HG02970 (cell line): ENCODE measurements at regions not wholly inside any gene's neighbourhood (a gene's known extent, or its start where the extent isn't known, plus 50 kb on each side); places are given as distances from the start of the nearest gene placed in this dataset.

Experiments used
- ATAC-seq: cut with Tn5 transposase; IDR thresholded peaks from one replicate; pipeline ENCODE4 v1.9.1; 2021; ENCODE audit warnings: mild to moderate bottlenecking, moderate library complexity, moderate number of reproducible peaks; ENCODE audit not compliant: unreplicated experiment, low FRiP score

DNA sequence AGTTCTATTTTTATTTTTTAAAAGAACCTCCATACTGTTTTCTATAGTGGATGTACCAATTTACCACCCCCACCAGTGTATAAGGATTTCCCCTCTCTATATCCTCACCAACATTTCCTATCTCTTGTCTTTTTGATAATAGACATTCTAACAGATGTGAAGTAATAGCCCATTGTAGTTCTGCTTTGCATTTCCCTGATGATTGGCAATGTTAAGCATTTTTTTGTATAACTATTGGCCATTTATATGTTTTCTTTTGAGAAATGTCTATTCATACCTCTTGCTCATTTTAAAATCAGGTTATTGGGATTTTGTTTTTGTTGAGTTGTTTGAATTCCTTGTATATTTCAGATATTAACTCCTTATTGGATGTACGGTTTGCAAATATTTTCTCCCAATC, 251.1 kb upstream of the HTR2C start:
- ATAC-seq: no peak

DNA sequence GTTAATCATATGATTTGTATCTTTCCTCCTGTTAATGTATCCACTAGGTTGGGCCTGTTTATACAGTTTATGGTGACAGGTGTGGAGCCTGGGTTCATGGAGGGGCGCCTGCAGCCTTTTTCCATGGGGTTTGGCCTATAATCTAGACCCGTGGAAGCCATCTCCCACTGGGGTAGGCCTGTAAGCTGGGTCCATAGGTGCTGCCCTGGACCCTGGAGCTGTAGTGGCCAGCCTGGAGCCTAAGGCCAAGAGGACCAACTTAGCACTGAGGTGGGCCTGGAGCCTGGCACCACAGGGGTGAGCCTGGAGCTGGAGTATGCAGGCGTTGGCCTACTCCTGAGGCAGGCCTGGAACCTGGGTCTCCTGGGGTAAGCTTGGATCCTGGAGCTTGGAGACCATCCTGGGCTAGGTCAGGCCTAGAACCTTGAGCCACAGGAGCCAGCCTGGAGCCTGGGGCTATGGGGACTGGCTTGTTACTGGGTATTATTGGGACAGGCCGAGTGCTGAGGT, 249.4 kb upstream of the HTR2C start:
- ATAC-seq: no peak

DNA sequence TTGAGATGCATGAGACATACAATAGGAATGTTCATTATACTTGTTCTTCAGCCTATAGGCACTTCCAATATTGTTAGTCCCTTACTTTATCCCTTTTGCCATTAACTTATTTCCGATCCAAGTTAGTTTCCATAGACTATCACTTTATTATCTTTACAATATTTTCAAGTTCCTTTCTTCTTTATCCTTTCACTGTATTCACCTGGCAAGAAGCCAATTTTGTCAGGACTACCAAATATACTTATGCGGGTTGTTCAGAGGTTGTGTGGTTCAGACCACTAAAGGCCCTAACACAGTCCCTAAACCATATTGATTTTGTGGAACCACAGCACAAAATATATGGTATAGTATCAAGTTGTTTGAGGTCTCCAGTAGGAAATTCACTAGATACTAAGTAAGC, 245.0 kb upstream of the HTR2C start:
- ATAC-seq: no peak

DNA sequence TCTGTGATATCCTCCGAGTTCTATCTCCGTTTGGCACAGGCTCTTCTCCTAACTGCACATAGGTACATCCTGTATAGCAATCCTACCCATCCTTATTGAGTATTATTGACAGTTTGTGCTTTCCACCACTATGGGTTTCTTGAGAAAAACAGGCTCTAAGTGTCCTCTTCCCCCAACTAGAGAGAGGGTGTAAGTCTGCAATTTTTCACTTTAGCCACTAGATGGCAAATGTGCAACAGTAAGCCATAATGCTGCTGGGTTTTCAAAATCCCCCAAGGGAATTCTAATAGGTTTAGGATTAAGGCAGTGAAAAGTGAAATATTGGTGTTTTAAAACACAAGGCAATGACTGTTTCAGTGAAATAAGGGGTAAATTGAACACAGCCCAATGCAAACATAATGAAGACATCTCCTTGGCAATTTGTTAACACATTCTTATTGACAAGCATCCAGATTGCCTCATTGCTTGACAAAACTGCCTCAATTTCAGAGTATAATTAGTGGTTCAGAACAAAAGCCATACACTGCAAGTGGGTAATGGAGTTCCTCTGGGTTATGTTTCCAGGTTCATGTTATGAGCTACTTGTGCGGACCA, 239.0 kb upstream of the HTR2C start:
- peak; percentile 81 for ATAC-seq

DNA sequence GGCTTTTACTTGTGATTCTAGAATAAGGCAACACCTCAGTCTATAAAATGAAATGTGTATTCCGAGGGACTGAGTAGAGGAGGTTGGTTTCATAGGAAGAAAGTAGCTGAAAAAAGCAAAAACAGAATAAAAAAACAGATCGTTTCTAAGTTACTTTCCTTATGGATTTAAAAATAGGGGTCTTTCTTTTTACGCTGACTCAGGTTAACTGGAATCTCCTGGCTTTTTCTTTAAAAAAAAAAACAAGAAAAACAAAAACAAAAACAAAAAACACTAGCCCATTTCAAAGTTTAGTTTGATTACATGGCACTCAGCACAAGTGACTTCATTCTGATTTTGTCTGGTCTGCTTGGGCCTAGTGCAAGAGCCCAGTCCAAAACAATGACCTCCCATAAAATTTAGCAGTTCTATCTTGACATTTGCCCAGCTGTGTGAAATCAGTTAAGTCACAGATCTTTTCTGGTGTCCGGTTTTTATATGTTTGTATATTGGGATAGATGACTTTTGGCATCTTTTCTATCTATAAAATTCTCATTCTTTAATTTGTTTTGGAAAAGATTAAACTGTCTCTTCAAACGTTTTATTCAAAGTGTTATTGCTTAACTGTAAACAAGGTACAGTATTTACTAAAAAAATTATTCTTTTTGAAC, 222.7 kb upstream of the HTR2C start:
- no peak for ATAC-seq

DNA sequence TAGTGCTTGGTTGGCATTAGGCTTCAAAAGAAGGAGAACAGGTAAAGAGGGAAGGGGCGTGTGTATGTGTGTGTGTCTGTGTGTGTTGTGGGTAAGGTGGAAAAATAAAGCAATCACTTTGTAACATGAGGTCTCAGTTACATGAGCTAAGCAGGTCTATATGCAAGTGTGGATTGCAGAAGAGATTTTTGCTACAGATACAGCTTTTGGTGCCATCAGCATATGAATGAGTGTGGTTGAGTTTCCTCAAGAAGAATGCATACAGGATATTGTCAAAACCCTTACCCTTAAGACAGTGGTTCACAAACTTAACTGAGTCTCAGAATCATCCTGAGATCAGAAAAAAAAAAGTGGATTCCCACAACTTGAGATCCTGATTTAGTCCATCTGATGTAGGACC, 220.5 kb upstream of the HTR2C start:
- no peak for ATAC-seq

DNA sequence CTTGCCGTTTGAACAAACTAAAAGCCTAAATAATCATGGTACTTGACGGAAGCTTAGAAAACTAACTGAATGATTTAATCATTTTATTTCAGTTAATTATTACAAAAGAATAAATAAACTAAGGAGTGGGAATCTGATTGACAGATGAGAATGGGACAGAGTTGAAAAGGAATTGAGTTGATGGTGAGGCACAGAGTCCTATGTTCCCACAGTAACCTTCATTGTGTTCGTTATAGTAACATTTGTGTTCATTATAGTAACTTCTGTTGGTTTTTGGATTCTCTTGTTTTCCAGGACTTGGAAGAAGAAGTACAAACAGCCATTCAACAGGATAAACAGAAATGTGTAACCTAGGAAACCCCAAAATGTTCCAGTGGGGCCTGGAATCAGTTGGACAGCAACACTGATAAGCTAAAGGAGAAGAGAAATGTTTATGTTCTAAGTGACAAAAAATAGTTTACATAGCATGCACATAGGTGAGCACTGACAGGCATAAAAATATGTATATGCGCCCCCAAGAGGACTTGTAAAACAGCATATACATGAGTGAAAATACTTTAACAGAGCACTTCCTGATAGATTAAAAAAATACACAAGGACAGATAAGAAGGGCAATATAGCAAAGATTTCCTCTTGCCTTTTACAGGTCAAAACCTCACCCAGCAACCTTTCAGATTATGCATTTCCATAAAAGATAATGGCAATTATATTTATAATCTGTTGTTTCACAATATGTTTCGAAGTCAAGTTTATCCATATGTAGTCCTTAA, 218.6 kb upstream of the HTR2C start:
- ATAC-seq: no peak

DNA sequence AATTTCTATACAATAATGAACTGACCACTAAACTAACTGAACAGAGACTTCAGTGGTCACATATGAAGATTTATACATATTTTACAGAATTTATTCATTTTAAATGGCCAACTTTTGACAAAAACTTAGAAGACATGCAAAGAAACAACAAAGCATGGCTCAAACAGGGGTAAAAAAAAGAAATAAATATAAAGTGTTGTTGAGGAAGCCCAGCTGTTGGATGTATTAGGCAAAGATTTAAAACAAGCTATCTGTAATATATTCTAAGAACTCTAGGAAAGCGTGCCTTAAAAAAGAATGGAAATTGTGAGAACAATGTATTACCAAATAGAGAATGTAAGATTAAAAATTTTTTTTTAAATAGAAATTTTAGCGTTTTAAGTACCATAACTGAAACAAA, 210.9 kb upstream of the HTR2C start:
- ATAC-seq: no peak

DNA sequence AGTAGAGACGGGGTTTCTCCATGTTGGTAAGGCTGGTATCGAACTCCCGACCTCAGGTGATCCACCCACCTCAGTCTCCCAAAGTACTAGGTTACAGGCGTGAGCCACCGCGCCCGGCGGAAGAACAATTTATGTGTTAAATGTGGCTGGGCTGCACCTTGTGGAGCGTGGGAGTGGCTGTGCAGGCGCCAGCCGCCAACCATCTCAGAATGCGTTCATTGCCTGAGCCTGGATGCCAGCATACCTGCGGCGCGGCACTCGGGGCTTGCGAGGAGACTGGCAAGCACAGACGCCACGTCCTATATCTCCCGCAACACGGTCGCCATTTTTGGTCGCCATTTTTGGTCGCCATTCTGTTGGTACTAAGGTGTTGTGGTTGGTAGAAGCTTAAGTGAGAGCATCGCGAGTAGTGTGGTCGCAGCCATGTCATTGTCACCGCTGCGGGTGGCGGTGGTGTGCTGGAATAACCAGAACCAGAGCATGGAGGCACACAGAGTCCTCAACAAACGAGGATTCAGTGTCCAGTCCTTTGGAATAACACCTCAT, 193.6 kb upstream of the HTR2C start:
- ATAC-seq: no peak
